Dermis microvascular lymphatic vessel endothelial cell (primary cell): ENCODE measurements at regions not wholly inside any gene's neighbourhood (a gene's known extent, or its start where the extent isn't known, plus 50 kb on each side); places are given as distances from the start of the nearest gene placed in this dataset.

ENCODE experiments used
- DNase-seq, 2 donors: peaks; one replicate each; pipeline versions ENCODE4 v3.0.0 to v3.0.0-alpha.2; 2010; ENCODE audit warnings: low read depth in 2 of 2

DNA sequence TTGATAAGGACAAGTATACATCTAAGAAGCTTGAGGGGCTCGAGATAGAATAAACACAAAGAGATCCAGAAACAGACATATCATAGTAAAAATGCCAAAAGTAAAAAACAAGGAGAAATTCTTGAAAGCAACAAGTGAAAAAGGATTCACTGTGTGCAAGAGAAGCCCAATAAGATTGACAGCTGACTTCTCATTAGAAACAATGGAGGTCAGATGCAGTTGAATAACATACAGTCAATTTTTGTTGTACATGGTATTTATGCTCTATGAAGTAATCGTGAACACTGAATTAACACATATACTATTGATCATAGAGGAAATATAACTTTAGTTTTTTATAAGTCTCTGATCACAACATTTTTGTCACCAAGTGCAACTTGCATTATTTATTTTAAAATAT lies 982.8 kb upstream of the SORCS1 start:
- no peak for DNase-seq

DNA sequence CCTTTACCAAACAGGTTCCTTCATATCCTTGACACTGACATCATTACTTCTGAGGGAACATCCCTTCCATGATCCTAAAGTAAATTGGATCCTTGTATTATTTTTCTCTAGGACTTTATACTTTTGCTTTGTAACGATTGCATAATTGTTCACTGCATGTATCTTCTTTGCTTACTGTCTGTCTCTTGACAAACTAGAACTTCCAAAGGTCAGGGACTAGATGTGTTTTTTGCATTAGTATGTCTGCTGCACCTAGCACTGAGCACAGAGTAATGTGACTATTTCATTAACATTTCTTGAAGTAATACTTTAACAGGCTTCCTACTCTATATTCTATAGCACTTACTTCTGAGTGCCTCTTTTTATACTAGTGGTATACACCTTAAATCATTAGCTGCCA lies 976.6 kb upstream of the SORCS1 start:
- no peak for DNase-seq

DNA sequence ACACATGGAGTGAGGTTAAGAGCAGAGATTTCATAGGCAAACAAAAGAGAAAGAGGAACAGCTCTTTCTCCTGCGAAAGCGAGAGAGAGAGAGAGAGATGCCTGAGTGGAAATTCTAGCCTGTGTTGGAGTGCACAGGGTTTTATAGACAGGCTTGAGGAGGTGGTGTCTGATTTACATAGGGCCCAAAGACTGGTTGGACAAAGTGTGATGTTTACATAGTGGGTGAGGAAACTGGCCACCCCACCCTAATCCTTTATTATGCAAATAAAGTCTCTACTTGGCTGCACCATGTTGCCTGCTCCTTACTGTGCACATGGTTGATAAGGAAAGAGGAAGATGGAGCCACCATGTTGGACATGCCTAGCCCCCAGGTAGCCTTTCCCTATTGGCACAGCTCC lies 967.8 kb upstream of the SORCS1 start:
- DNase-seq: no peak

DNA sequence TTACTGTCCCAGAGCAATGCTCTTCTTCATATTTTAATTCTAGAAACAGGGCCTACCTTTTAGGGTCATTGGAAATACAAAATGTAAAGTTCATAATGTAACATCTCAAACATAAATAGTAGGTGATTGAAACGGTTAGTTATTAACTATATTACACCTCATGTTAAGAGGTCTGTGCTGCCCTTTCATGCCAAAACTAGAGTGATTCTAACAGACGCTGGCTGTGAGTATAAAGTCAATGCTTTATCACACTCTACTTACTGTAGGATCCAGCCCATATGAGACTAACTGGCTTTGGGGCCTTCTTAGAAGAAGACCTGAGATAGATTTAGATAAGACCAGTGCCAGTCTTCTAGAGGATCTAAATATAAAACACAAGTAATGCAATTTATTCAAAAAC lies 966.1 kb upstream of the SORCS1 start:
- DNase-seq: no peak

DNA sequence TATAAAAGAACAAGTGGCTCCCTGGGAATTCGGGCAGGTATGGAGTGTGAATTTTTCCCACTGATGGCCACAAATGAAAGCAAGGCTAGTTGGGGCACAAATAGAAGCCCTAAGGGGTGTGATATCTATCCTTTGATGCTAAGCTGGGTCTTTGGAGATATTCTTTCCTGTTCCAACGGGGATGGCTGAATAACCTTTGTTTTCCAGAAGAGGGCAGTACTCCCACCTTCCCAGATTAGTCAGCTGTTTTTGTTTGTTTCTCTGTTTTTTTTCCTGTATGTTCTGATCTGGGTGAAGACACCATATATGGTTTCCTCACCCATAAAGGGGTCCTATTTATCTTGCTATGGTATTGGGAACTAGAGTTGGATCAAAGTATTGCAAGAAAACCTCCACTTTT lies 947.7 kb upstream of the SORCS1 start:
- DNase-seq: peak; percentile 2 to 5

DNA sequence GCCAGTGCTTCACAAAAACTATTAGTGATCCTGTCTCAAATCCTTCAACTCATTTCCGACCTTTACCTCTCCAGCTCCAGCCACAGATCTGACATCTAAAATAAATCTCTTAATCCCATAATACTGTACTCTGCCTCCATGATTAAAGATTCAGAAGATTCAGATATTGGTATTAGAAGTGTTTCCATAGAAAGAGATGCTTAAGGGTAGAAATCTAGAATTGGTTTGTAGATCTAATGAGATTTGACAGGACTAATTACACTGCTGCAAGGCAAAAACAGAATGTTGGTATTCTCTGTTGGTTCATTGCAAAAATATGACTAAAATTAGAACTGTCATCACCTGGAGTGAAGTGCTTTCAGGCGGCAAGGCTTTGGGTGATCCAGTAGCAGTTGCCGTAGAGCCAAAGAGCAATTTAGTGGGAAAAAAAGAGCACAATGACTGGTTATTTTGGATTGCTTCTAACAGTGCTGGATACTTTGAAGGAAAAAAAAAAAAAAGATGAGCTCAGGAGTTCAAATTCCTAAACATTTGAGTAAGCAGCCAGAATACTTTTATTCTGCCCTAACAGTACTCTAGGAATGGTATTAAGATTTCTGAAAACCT lies 940.1 kb upstream of the SORCS1 start:
- no peak for DNase-seq

DNA sequence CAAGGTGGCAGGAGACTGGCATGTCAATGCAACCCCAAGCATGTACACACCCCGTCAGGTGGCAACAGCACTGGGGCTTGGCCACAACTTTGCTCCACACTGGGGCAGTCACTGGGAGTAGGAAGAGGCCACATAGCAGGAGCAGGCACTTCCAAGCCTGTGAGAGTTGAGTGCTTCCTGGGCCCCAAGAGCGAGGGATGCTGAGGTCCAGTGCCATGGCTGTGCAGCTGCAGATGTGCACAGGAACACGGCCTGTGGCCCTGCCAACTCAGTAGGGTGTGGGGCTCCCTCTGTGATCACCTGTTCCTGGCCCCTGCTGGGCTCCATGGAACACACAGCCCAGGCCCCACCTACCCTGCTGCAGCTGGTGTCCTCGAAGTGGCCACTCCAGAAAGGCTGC lies 932.8 kb upstream of the SORCS1 start:
- DNase-seq: no peak

DNA sequence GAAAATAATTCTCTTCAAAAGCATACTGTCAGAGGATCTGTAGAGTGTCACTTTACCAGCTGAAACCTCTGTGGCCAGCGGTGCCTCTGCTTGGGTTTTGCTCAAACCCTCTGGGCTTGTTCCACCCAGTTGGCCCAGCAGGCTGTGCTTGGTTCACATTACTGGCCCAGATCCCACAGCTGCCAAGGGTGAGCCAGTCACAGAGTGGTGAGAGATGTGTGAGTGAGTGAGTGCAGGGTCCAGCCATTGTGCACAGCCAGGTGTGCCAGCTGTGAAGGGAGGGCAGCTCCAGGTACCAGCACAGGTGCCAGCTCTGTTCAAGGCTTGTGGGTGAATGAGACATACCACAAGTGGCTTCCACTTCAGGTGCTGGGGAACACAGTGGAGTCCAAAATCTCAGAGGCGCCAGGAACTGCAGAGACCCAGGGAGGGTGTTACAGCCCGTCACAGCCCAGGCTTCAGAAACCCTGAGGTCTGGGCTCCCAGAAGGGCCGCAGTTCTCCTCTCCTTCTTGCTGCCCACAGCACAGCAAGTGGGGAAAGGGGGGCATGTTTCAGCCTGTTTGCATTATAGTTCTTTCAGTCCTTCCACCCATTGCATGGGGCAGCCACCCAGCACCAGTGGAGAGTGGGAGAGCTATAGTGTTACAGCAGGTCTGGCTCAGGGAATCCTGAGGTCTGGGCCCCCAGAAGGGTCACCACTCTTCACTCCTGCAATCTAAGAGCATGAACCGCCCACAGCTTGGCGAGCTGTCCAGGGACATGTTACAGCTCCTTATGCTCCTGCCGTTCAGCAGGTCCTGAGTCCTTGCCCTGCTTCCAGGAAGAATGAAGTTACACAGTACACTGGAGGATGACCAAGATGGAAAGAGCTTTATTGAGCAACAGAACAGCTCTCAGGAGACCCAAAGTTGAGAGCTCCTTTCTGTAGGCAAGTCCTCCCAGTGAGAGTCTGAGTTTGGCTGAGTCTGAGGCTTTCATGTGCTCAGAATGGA lies 931.7 kb upstream of the SORCS1 start:
- no peak for DNase-seq

DNA sequence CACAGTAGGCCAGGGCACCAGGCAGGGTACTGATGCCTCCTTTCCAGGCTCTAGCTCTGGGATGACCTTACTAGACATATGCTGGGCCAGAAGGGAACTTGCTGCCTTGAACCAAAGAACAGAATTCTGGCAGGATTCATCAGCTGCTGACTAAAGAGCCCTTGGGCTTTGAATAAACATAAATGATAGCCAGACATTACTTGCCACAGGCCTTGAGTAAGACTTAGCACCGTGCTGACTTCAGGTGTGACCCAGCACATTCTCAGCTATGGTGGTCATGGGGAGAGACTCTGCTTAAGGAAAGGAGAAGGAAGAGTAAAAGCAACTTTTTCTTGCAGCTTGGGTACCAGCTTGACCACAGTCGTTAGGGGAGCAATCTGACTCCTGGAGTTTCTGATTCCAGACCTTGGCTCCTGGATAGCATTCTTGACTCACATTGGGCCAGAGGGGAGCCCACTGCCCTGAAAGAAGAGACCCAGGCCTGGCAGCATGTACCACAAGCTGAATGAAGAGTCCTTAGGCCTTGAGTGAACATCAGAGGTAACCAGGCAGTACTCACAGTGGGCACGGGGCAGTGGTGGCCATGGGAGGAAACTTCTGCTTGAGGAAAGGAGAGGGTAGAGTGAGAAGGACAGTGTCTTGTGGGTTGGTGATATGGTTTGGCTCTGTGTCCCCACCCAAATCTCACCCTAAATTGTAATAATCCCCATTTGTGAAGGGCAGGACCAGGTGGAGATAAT lies 926.1 kb upstream of the SORCS1 start:
- no peak for DNase-seq

DNA sequence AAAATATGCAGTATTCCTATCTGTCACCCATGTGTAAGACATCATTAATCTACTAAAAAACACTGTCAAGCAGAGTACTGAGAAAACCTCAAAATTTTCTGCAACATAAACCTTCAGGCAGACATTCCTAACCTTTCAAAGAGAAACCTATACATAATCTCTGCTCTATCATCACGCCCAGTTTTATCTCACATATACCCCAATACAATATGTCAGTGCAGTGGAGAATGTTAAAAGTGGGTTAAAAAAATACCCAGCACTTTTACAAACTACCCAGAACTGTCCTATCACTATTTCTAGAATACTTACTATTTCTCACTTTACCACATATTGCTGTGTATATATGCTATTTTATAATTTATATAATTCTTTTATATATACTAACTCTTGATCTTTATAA lies 922.0 kb upstream of the SORCS1 start:
- no peak for DNase-seq

DNA sequence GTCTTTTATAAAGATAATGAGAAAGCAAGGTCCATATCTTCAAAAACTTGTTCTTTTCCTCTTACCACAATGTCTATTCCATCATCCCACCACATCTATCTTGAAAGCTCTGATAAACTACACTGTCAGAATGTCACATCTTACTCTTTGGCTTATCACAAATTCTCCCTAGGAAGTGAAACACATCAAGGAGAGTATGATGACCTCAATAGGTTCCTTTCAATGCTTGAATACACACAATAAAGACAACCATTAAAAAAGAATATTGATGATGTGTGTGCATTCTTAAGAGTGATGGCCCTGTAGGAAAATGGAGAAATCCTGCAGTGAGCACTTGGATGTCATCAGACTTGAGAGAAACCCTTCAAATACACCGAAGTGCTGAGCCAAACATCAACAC lies 918.1 kb upstream of the SORCS1 start:
- no peak for DNase-seq

DNA sequence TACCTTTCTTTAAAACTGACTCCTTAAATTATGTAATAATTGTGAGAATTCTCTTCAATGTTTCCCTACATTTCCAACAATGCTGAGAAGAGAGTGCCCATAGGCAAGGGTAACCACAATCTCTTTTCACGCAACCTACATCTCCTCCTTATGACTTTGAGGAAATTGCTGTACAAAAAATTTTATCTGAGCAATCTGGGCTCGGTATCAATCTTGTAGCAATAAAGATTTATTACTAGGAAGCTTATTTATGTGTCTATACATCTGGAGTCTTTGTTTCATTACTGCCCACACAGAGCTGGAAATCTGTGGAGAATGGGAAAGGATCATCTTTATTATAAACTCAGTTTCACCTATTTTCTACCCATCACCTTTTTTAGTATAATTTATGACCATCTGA lies 913.8 kb upstream of the SORCS1 start:
- no peak for DNase-seq

DNA sequence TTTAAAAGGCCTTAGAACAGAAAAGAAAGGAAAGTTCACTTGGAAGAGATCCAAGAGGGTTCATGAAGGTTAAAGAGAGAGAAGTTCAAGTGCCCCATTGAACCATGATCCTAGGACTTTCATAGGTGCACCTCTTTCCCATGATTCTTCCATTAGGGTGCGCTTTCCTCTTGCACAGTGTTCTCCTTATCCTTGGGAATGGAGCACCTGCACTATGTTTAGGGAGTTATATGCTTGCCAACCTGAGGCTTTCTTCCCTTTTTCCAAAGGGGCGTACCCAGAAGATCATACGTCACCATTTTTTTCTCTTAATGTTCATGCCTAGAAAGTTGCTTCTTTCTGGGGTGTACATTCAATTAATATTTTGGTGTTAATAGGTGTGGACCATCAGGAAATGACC lies 908.0 kb upstream of the SORCS1 start:
- DNase-seq: no peak

DNA sequence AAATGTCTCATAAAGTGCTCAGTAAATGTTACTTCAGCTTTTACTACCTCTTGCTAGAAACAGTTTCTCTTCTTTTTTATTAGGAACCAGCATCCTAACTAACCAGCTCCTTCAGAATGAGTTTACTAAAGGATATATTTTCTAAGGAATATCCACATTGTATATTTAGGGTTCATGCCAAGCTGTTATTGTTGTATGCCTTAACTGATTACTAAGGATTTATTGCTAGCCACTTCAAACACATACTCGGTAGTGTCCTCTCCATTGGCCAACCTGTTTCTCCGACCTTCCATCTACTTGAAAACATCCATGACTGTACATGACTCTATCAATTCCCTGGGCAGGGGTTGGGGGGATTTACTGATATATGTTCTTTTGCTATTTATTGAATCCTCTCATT lies 906.3 kb upstream of the SORCS1 start:
- DNase-seq: no peak

DNA sequence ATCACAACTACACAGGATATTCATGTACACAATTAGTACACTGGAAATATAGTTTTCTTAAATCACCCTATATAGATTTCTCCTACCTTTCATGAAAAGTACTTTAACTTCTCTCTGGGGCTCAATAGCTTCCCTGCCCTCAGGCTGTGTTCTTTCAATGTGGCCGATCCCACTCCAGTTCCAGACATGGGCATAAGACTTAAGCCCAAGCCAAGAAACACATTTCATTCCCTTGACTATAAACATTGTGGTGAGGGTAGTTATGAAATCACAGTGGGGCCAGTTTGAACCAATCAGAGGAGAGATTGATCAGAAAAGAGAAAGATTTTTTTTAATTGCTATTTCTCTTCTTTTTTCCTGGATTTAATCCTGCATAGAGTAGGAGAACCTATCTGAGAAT lies 904.6 kb upstream of the SORCS1 start:
- no peak for DNase-seq

DNA sequence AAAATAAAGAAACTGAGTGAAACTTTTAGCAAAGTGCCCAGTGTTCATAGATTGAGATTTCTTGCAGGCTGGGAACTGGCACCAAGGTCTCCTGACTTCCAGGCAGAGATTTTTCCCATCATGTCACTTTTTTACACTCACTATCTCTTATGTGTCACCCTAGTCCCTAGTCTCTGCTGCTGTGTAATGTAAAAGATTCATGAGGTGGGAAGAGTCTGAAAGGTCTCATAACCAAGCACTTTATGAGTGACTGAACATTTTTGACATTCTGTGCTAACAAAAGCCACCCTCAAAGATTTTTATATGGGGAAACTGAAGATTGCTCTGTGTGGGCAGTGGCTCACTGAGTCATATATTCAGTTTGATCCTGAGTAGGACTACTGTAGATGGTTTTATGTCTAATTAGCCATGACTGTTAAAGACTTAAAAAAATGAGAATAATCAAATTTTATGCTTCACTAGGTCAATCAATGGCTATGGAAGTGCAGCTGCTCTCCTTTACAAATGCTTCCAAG lies 900.3 kb upstream of the SORCS1 start:
- no peak for DNase-seq

DNA sequence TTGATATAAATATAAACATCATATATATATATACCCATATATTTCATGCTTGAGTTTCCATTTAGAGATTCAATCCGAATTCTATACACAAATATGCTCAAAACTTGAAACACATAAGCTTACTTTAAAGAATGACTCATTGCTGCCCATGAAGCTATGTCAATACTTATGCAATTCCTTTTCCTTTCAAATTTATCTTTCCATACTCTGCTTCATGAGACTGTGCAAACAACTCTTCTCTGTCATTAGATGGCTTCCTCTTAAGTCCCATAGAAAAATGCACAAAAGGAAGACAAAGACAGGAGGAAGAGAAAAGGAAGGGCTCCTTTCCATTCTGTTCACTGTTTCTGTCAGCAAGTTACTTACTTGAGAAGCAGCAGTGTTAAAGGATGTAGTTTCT lies 895.7 kb upstream of the SORCS1 start:
- DNase-seq: no peak

DNA sequence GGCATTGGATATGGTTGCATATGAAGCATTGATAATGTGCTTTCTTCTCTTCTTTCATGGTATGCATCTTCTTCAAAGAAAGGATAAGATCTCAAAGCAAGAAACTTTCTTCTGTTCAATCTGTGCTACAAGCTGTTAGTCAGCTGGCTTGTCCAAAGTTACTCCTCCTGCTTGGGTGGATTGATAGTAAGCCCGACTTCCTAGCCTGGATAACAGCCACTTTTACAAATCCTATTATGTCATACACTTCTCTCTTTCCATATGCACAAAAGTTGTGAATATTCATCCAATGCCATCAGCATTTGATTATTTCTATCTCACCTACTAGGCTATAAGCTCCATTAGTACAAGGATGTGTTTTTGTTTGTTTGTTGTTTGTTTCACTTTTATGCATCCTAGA lies 891.0 kb upstream of the SORCS1 start:
- DNase-seq: no peak

DNA sequence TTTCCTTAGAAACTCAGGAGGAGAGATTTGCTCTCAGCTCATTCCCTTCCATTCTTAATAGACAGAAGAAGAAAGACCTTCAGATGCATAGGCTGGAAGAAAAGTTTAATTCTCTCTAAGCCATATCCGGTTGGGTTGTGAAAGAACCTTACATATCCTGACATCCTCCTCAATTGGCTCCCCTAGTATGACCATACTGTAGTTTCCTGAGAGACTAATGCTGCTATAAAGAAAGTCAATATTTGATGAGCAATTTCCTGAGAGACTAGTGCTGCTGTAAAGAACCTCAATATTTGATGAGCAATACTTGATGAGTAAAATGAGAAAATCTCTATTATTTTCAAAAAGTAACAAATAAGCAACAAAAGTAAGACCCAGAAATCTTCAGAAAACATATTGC lies 888.5 kb upstream of the SORCS1 start:
- DNase-seq: peak in 1 of 2 donors; percentile 4

DNA sequence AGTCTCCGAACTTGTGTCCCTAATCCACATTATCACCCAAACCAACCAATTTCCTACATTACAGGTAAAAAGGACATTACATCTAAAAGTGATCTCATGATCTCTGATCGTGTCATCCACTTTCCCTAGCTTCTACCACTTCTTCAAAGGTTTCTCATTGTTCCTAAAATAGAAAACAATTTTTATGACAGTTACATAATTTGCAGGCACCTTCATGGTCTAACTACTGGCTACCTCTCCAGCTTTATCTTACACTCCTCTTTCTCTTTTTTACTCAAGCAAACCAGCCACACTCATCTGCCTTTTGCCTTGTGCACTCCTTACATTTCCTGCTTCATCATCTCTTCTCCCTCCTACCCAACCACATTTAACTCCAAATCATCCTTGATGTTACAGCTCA lies 886.7 kb upstream of the SORCS1 start:
- DNase-seq: no peak

DNA sequence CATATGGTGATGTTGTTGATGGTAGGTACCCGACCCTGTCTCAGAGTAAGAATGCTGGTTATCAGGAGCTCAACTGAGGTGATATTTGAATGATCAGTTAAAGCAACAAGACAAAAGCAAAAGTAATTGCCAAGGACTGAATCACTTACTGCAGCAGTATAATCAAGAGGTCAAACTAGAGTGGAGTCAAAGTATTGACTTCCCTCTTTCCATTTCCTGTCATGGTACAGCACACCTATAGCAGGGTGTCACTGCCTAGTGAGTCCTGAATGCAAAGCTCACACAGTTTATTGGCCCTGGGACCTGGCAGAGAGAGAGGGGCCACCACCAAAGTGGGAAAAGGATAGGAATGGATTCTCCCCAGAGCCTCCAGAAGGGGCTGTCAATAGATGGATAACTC lies 886.1 kb upstream of the SORCS1 start:
- no peak for DNase-seq

DNA sequence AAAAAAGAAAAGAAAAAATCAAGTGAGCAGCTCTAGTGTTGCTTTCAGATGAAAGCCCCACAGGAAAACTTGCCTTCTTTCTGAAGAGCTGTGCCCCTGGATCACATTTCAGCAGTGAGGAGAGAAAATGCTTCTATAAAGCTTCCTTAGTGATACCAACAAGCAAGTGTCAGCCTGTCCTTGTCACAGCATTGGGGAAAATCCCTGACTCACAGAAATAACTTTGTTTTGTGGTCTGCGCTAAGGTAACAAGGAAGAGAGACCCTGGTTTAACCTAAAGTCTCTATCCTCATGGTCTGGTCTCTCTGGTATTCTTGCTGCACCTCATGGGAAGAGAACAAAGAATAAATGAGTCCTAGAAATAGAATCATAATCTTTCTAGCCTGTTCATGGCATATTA lies 885.2 kb upstream of the SORCS1 start:
- no peak for DNase-seq
